HepG2 (cell line): ENCODE measurements at regions not wholly inside any gene's neighbourhood (a gene's known extent, or its start where the extent isn't known, plus 50 kb on each side); places are given as distances from the start of the nearest gene placed in this dataset.

Experiments
- ATAC-seq: fragments of 200-7000 bp; cut with Tn5 transposase; 3 replicates; pipeline ENCODE4 v1.9.1; 2020; ENCODE audit warnings: mild to moderate bottlenecking, moderate library complexity
- BruUV-seq: library from RNA; stranded (reverse); fragments of 400-500 nt; replicated peaks from 2 replicates; lab custom pipeline; 2021; lab: Mats Ljungman, UMichigan
- CTCF ChIA-PET: fragments of 300-600 bp; formaldehyde crosslinking; extraction: SDS; loops from one replicate; lab custom pipeline; 2021; ENCODE audit warnings: low total read pairs, inconsistent platforms, low intra/inter-chr PET ratio; lab: Yijun Ruan, JAX
- POLR2A ChIA-PET: fragments of 350-600 bp; sonication (Branson Sonifier 250); formaldehyde crosslinking; loops from one replicate; lab custom pipeline; 2020; ENCODE audit warnings: antibody characterized with exemption, inconsistent platforms; lab: Yijun Ruan, JAX
- DNase-seq: peaks from one replicate; pipeline ENCODE4 v3.0.0-alpha.2; 2015; ENCODE audit warnings: low spot score
- FAIRE-seq: peaks from 3 replicates; lab custom pipeline; 2011; peaks lifted over from hg19 to GRCh38; lab: Jason Lieb, UNC
- H2AFZ ChIP-seq: one replicate; pipeline ENCODE4 v1.6.1; 2011; ENCODE audit warnings: low read length, inconsistent platforms
- H3K27ac ChIP-seq: fragments of 300-600 bp; 3 replicates; pipeline ENCODE4 v1.8.0; 2011; ENCODE audit warnings: mixed run types, mild to moderate bottlenecking, mixed read lengths, low read length, inconsistent platforms; ENCODE audit not compliant: insufficient read depth; ENCODE audit errors: extremely low read length
- H3K27me3 ChIP-seq, 2 experiments: fragments of 200-600 bp in 1 of 2; 2 replicates in 1 of 2; 3 replicates in 1 of 2; pipeline versions ENCODE4 v1.6.0 to v1.8.0; 2011; ENCODE audit warnings: low read length in 2 of 2, mild to moderate bottlenecking in 2 of 2, moderate library complexity in 2 of 2, inconsistent platforms in 1 of 2; ENCODE audit not compliant: insufficient read depth in 2 of 2, control insufficient read depth in 1 of 2
- H3K36me3 ChIP-seq, 2 experiments: fragments of 200-600 bp in 1 of 2; replicated peaks in 1 of 2; 2 replicates in 1 of 2; 3 replicates in 1 of 2; pipeline versions ENCODE4 v1.5.1 to v1.8.0; 2011; ENCODE audit warnings: low read length in 2 of 2, inconsistent platforms in 1 of 2; ENCODE audit not compliant: insufficient read depth in 2 of 2, control insufficient read depth in 1 of 2
- H3K4me1 ChIP-seq: 2 replicates; pipeline ENCODE4 v1.5.1; 2012; ENCODE audit warnings: low read length, inconsistent platforms; ENCODE audit not compliant: insufficient read depth
- H3K4me2 ChIP-seq: 2 replicates; pipeline ENCODE4 v1.6.0; 2011; ENCODE audit warnings: low read depth, low read length, inconsistent platforms
- H3K4me3 ChIP-seq, 3 experiments: fragments of 200-600 bp in 1 of 3; sonication (generic), shearing (Covaris generic) in 1 of 3; replicated peaks in 1 of 3; 2 replicates each; pipeline ENCODE4 v1.5.1; 2011 to 2016; ENCODE audit warnings: low read length in 3 of 3, inconsistent platforms in 2 of 3, low read depth in 2 of 3, mild to moderate bottlenecking in 2 of 3, control low read depth in 1 of 3, mixed read lengths in 1 of 3; ENCODE audit not compliant: insufficient read depth in 1 of 3
- H3K79me2 ChIP-seq: one replicate; pipeline ENCODE4 v1.6.1; 2011; ENCODE audit warnings: low read length, inconsistent platforms; ENCODE audit not compliant: insufficient read depth
- H3K9ac ChIP-seq: 2 replicates; pipeline ENCODE4 v1.6.0; 2011; ENCODE audit warnings: mild to moderate bottlenecking, low read depth, low read length, inconsistent platforms; ENCODE audit not compliant: insufficient read depth
- H3K9me3 ChIP-seq: 2 replicates; pipeline ENCODE4 v1.5.1; 2012; ENCODE audit warnings: mild to moderate bottlenecking, low read length
- H4K20me1 ChIP-seq: 2 replicates; pipeline ENCODE4 v1.6.0; 2011; ENCODE audit warnings: inconsistent platforms, mild to moderate bottlenecking, low read length, moderate library complexity; ENCODE audit not compliant: insufficient read depth
- ATF7-NPFF ChIP-seq: sonication (generic); formaldehyde crosslinking; IDR thresholded peaks from 2 replicates; pipeline ENCODE4 v1.8.1; 2023; ENCODE audit warnings: mild to moderate bottlenecking, low read depth, missing genetic modification reagents, moderate library complexity
- EEA1 ChIP-seq: sonication (generic); formaldehyde crosslinking; IDR thresholded peaks from 2 replicates; pipeline ENCODE4 v1.5.1; 2020; ENCODE audit warnings: mild to moderate bottlenecking, missing genetic modification reagents, borderline replicate concordance
- FOXJ3 ChIP-seq: sonication (generic); formaldehyde crosslinking; IDR thresholded peaks from 2 replicates; pipeline ENCODE4 v1.4.0; 2020; ENCODE audit warnings: missing genetic modification reagents, mild to moderate bottlenecking, borderline replicate concordance
- GATAD2A ChIP-seq: IDR thresholded peaks from 2 replicates; pipeline ENCODE4 v1.6.1; 2016
- MATR3 ChIP-seq: sonication (generic); formaldehyde crosslinking; IDR thresholded peaks from 2 replicates; pipeline ENCODE4 v1.4.0; 2020; ENCODE audit warnings: missing genetic modification reagents
- NCOA5 ChIP-seq: sonication (generic); formaldehyde crosslinking; IDR thresholded peaks from 2 replicates; pipeline ENCODE4 v1.4.0; 2020; ENCODE audit warnings: missing genetic modification reagents
- ZBTB14 ChIP-seq: sonication (generic); formaldehyde crosslinking; IDR thresholded peaks from 2 replicates; pipeline ENCODE4 v1.4.0; 2020; ENCODE audit warnings: missing genetic modification reagents
- ZNF430 ChIP-seq: sonication (generic); formaldehyde crosslinking; IDR thresholded peaks from 2 replicates; pipeline ENCODE4 v1.9.0; 2021; ENCODE audit warnings: mild to moderate bottlenecking, missing genetic modification reagents
- ZNF720 ChIP-seq: sonication (generic); formaldehyde crosslinking; IDR thresholded peaks from 2 replicates; pipeline ENCODE4 v1.4.0; 2020; ENCODE audit warnings: missing genetic modification reagents
- ZSCAN31 ChIP-seq: sonication (generic); formaldehyde crosslinking; IDR thresholded peaks from 2 replicates; pipeline ENCODE4 v1.5.0; 2020; ENCODE audit warnings: low read depth, mild to moderate bottlenecking, missing genetic modification reagents
- WGBS: methylation state at CpG from one replicate; pipeline ENCODE4 v1.1.6; 2017; ENCODE audit warnings: low lambda C conversion rate; 5-methylcytosine and 5-hydroxymethylcytosine counted together
- in situ Hi-C: cut with HindIII; loops from 2 replicates; pipeline ENCODE4 v1.10.0; 2017; ENCODE audit warnings: low pct_unique_long_range_greater_than_20kb; ENCODE audit not compliant: extremely low pct_ligation_motif_present
- intact Hi-C: fragments of 100-400 bp; cut with micrococcal nuclease; formaldehyde crosslinking; loops from one replicate; pipeline ENCODE4 v1.10.0; 2022; ENCODE audit not compliant: unreplicated experiment
- TF ChIP-seq, protein P1 (sequence below): IDR thresholded peaks from 2 replicates; pipeline ENCODE4 v1.6.1; 2016; ENCODE audit warnings: mild to moderate bottlenecking

GRCh38 chr16:86171329-86171728 lies 272.4 kb downstream of the IRF8 start:
- Histone ChIP-seq H3K4me1 (no peaks in the 10 kb centered on the region), H3K4me2 (no peak overlapping the region), H2AFZ (no peak overlapping the region), H3K79me2 (no peaks in the 10 kb centered on the region), H3K27ac (no peak overlapping the region), H3K36me3 (no peaks in the 10 kb centered on the region), H4K20me1 (no peaks in the 10 kb centered on the region), H3K9ac (no peak overlapping the region), H3K27me3 (peaks cover 0 to 13% of the 10 kb centered on the region in 2 experiments; a peak in 1 of 5 replicates)
- intact Hi-C loops (no loop called here), in situ Hi-C loops (no loop called here)
- ATAC-seq (no peak), FAIRE-seq (no peak), DNase-seq (no peak)
- WGBS: 74% methylated on average over 5 of the region's 5 CpGs
- no TSS peak for BruUV-seq
- POLR2A ChIA-PET: no interaction called here
- TF ChIP-seq EEA1 (CRISPR knock-in tag) (no peak), NCOA5 (no peak), ZBTB14 (CRISPR knock-in tag) (no peak), ATF7-NPFF (CRISPR knock-in tag) (no peak), ZNF430 (CRISPR knock-in tag) (no peak), ZSCAN31 (CRISPR knock-in tag) (no peak), GATAD2A (no peak), MATR3 (no peak), ZNF720 (CRISPR knock-in tag) (no peak), FOXJ3 (CRISPR knock-in tag) (no peak)
- TF ChIP-seq, protein P1, sequence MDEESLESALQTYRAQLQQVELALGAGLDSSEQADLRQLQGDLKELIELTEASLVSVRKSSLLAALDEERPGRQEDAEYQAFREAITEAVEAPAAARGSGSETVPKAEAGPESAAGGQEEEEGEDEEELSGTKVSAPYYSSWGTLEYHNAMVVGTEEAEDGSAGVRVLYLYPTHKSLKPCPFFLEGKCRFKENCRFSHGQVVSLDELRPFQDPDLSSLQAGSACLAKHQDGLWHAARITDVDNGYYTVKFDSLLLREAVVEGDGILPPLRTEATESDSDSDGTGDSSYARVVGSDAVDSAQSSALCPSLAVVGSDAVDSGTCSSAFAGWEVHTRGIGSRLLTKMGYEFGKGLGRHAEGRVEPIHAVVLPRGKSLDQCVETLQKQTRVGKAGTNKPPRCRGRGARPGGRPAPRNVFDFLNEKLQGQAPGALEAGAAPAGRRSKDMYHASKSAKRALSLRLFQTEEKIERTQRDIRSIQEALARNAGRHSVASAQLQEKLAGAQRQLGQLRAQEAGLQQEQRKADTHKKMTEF (CRISPR knock-in tag): no peak
- TF ChIP-seq, all 625 proteins: peak for 0
- CTCF ChIA-PET: no interaction called here
- H3K4me3 ChIP-seq: no peak overlapping the region
- peaks cover under 1% of the 10 kb centered on the region; the same call in 1 of the 2 replicates for H3K9me3 ChIP-seq
